ENCODE measurements at regions not wholly inside any gene's neighbourhood (a gene's known extent, or its start where the extent isn't known, plus 50 kb on each side); places are given as distances from the start of the nearest gene placed in this dataset.
"Not testable (repeated sequence)": the region's sequence is repeated elsewhere in the genome, so short reads cannot be mapped to it uniquely, and the experiment has no call there.

- Histone ChIP-seq H3K9me3 (no peaks in the 10 kb centered on the region), H3K4me1 (no peaks in the 10 kb centered on the region), H3K27me3 (no peaks in the 10 kb centered on the region), H3K36me3 (no peaks in the 10 kb centered on the region), H3K27ac (no peak overlapping the region), H3K4me3 (no peak overlapping the region)
- no peak for ATAC-seq (ENCODE audit: low FRiP score in 2 of 2)
- WGBS, 2 donors = 44 to 48% methylated on average over 1 of the region's 1 CpG
- TF ChIP-seq EP300 (IDR thresholded peaks at IDR 0.05) (no peak), POLR2A (IDR thresholded peaks at IDR 0.05) (no peak), POLR2AphosphoS5 (IDR thresholded peaks at IDR 0.05) (no peak), CTCF (IDR thresholded peaks at IDR 0.05) (no peak)
- no peak for DNase-seq
These were observed 143.5 kb downstream of the TPBG start for GRCh38 chr6:82507112-82507511.

DNA sequence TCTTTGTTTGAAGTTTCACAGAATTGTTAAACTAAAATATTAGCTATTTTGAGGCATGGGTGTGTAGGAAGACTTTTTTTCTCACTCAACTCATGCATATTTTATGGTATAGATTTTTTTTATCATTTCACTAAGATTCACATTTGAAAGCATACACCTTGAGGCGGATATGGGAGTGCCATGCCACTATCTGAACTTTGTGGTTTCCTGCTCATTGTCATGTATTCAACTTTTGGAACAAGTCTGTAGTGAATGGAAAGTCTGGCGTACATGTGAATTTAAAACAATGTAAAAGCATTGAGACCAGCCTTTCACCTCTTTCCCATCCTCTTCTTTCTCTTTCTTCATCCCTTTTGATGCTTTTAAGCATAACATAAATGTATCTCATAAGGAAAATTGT, 147.9 kb downstream of the TPBG start:
- Histone ChIP-seq H3K36me3 (no peaks in the 10 kb centered on the region), H3K9me3 (peaks cover 0 to under 1% (median 0%) of the 10 kb centered on the region in 4 donors), H3K27me3 (no peaks in the 10 kb centered on the region), H3K4me1 (no peaks in the 10 kb centered on the region), H3K4me3 (no peak overlapping the region), H3K27ac (no peak overlapping the region)
- DNase-seq (no peak), ATAC-seq (ENCODE audit: low FRiP score in 2 of 2) (no peak)
- 80 to 83% methylated on average over 2 of the region's 2 CpGs for WGBS, 2 donors
- TF ChIP-seq EP300 (IDR thresholded peaks at IDR 0.05) = no peak
- TF ChIP-seq POLR2A (IDR thresholded peaks at IDR 0.05) = no peak
- TF ChIP-seq CTCF (IDR thresholded peaks at IDR 0.05) = no peak
- no peak for TF ChIP-seq POLR2AphosphoS5 (IDR thresholded peaks at IDR 0.05)

GRCh38 chr6:82517896-82518295, 154.3 kb downstream of the TPBG start:
- ATAC-seq (ENCODE audit: low FRiP score in 2 of 2) = not testable (repeated sequence)

GRCh38 chr6:82521369-82521768, 157.8 kb downstream of the TPBG start:
- WGBS, 2 donors = 76 to 100% methylated on average over 1 of the region's 1 CpG
- DNase-seq (no peak), ATAC-seq (ENCODE audit: low FRiP score in 2 of 2) (no peak)
- Histone ChIP-seq H3K27ac (no peak overlapping the region), H3K9me3 (peaks cover 0 to 12% (median 0%) of the 10 kb centered on the region in 4 donors), H3K27me3 (no peaks in the 10 kb centered on the region), H3K36me3 (no peaks in the 10 kb centered on the region), H3K4me1 (no peaks in the 10 kb centered on the region), H3K4me3 (no peak overlapping the region)
- TF ChIP-seq POLR2A (IDR thresholded peaks at IDR 0.05) (no peak), POLR2AphosphoS5 (IDR thresholded peaks at IDR 0.05) (no peak), CTCF (IDR thresholded peaks at IDR 0.05) (no peak), EP300 (IDR thresholded peaks at IDR 0.05) (no peak)

More at GRCh38 chr6:82517896-82518295, 154.3 kb downstream of the TPBG start:
- 82 to 87% methylated on average over 4 of the region's 4 CpGs for WGBS, 2 donors
- H3K4me3 ChIP-seq, H3K4me1 ChIP-seq, H3K27me3 ChIP-seq, H3K27ac ChIP-seq, H3K36me3 ChIP-seq, DNase-seq: not testable (repeated sequence)
- H3K9me3 ChIP-seq = peaks cover 0 to 12% (median 0%) of the 10 kb centered on the region in 4 donors

DNA sequence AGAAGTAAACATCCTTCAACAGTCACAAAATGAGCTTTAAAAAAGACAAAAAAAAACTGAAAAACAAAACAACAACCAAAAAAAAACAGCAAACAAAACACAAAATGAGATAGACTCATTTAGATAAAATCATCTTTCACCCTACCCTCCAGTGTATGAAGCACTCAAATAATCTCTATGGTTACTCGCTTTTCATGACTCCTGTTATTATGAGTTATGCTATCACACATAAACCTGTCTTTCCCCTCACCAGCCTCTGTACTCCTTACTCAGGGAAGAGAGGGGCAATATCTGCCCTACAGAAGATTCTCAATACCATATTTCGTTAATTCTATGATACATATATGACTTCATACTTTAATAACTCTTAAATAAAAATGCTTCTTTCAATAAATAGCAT, 158.2 kb downstream of the TPBG start:
- 79 to 87% methylated on average over 2 of the region's 2 CpGs for WGBS, 2 donors
- TF ChIP-seq POLR2AphosphoS5 (IDR thresholded peaks at IDR 0.05) (no peak), EP300 (IDR thresholded peaks at IDR 0.05) (no peak), CTCF (IDR thresholded peaks at IDR 0.05) (no peak), POLR2A (IDR thresholded peaks at IDR 0.05) (no peak)
- H3K27me3 ChIP-seq = no peaks in the 10 kb centered on the region
- ATAC-seq (ENCODE audit: low FRiP score in 2 of 2) = no peak
- peaks cover 0 to 9% (median 0%) of the 10 kb centered on the region in 4 donors for H3K9me3 ChIP-seq
- no peak overlapping the region for H3K27ac ChIP-seq
- no peaks in the 10 kb centered on the region for H3K4me1 ChIP-seq
- no peak for DNase-seq
- no peak overlapping the region for H3K4me3 ChIP-seq
- H3K36me3 ChIP-seq = no peaks in the 10 kb centered on the region
